Sigmoid colon (tissue), 6 donors: ENCODE measurements at regions not wholly inside any gene's neighbourhood (a gene's known extent, or its start where the extent isn't known, plus 50 kb on each side); places are given as distances from the start of the nearest gene placed in this dataset.

ENCODE experiments used
- DNase-seq: peaks from one replicate; pipeline ENCODE4 v3.0.0-alpha.2; 2019
- H3K27ac ChIP-seq, 4 donors: fragments of 200-600 bp; sonication (generic); one replicate each; pipeline ENCODE4 v1.5.1; 2016 to 2019; ENCODE audit warnings: mild to moderate bottlenecking in 1 of 4
- H3K27me3 ChIP-seq, 3 donors: fragments of 200-600 bp; sonication (generic); one replicate each; pipeline ENCODE4 v1.5.1; 2019; ENCODE audit warnings: mild to moderate bottlenecking in 1 of 3
- H3K36me3 ChIP-seq, 4 donors: fragments of 200-600 bp; sonication (generic); one replicate each; pipeline ENCODE4 v1.5.1; 2016 to 2019
- H3K4me1 ChIP-seq, 4 donors: fragments of 200-600 bp; sonication (generic); one replicate each; pipeline ENCODE4 v1.5.1; 2017 to 2019
- H3K4me3 ChIP-seq, 4 donors: fragments of 200-600 bp; sonication (generic); one replicate each; pipeline ENCODE4 v1.5.1; 2017 to 2019; ENCODE audit warnings: mild to moderate bottlenecking in 2 of 4, moderate library complexity in 1 of 4
- H3K9me3 ChIP-seq, 4 donors: fragments of 200-600 bp in 3 of 4; sonication (generic) in 3 of 4; one replicate each; pipeline versions ENCODE4 v1.5.1 to v1.6.1; 2013 to 2019
- EP300 ChIP-seq, 4 donors: sonication (generic); formaldehyde crosslinking; IDR thresholded peaks; one replicate each; pipeline ENCODE4 v1.6.1; 2017; ENCODE audit warnings: antibody characterized with exemption in 4 of 4
- POLR2A ChIP-seq, 2 donors: fragments of 450-650 bp; IDR thresholded peaks; one replicate each; pipeline ENCODE4 v1.6.1; 2016; ENCODE audit warnings: antibody characterized with exemption in 2 of 2, mild to moderate bottlenecking in 2 of 2, moderate library complexity in 2 of 2
- POLR2AphosphoS5 ChIP-seq, 4 donors: sonication (generic); formaldehyde crosslinking; IDR thresholded peaks; one replicate each; pipeline ENCODE4 v1.6.1; 2017; ENCODE audit warnings: antibody characterized with exemption in 4 of 4
- WGBS, 2 donors: extraction: QIAGEN DNeasy Blood & Tissue Kit; methylation state at CpG; one replicate each; pipeline ENCODE4 v1.1.7; 2013; 5-methylcytosine and 5-hydroxymethylcytosine counted together
- intact Hi-C: fragments of 100-400 bp; cut with DNase I; formaldehyde crosslinking; loops from one replicate; pipeline ENCODE4 v1.15.1; 2023
- TF ChIP-seq, protein P1 (sequence below), 4 experiments: fragments of 450-650 bp in 3 of 4; fragments of 200-600 bp in 1 of 4; IDR thresholded peaks; one replicate each; pipeline ENCODE4 v1.5.1; 2016 to 2019; ENCODE audit warnings: antibody characterized with exemption in 4 of 4, mild to moderate bottlenecking in 3 of 4, moderate library complexity in 2 of 4
- donor health status: healthy with polysubstance abuse.
- donor health status: healthy.

DNA sequence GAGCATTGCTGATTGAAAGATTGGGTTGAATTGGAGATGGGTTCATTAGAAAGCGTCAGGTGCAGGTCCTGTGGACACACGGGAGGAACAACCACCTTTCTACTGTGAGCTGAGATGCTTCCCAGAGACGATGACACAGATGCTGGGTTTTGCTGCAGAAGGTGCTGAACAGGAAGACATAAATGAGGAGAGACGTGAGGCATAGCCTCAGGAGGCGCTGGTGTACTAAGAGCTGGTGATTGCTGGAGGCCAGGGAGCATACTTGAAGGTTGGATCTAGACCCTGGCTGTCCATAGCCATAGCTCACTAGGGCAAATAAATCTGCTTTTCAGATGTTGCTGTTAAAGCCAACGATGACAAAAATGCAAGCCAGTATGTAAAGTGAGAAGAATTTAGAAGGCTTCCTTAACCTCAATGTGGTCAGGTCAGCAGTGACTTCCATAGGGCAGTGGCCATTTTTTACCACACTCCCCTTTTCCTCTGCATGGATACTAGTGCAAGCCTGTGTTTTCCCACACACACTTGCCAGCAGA, 153.7 kb downstream of the SOX11 start:
- intact Hi-C loops: no loop called here
- 73 to 75% methylated on average over 6 of the region's 6 CpGs for WGBS, 2 donors
- Histone ChIP-seq H3K27ac (no peak overlapping the region), H3K4me3 (no peak overlapping the region), H3K36me3 (no peaks in the 10 kb centered on the region), H3K9me3 (no peaks in the 10 kb centered on the region), H3K27me3 (no peaks in the 10 kb centered on the region), H3K4me1 (no peaks in the 10 kb centered on the region)
- TF ChIP-seq POLR2AphosphoS5 (IDR thresholded peaks at IDR 0.05) (no peak), EP300 (IDR thresholded peaks at IDR 0.05) (no peak), POLR2A (IDR thresholded peaks at IDR 0.05) (no peak)
- TF ChIP-seq, protein P1, sequence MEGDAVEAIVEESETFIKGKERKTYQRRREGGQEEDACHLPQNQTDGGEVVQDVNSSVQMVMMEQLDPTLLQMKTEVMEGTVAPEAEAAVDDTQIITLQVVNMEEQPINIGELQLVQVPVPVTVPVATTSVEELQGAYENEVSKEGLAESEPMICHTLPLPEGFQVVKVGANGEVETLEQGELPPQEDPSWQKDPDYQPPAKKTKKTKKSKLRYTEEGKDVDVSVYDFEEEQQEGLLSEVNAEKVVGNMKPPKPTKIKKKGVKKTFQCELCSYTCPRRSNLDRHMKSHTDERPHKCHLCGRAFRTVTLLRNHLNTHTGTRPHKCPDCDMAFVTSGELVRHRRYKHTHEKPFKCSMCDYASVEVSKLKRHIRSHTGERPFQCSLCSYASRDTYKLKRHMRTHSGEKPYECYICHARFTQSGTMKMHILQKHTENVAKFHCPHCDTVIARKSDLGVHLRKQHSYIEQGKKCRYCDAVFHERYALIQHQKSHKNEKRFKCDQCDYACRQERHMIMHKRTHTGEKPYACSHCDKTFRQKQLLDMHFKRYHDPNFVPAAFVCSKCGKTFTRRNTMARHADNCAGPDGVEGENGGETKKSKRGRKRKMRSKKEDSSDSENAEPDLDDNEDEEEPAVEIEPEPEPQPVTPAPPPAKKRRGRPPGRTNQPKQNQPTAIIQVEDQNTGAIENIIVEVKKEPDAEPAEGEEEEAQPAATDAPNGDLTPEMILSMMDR (IDR thresholded peaks at IDR 0.05): no peak
- DNase-seq: no peak

DNA sequence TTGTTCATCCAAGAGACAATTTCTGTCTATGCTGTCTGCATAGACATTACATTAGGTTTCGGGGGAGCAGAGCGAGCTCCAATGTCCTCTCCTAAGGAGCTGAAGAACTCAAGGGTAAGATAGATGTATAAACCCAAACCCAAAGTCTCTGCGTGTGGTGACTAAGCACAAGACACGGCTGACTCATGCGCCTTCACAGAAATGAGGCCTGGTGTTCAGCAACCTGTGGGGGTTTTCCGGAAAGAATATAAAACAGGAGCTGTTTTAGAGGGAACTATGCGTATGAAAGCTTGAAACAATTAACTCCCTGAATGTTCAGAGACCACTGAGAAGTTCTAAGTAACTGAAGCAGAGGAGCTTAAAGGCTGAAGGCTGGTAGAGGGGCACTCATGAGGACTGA, 154.7 kb downstream of the SOX11 start:
- H3K9me3 ChIP-seq: no peaks in the 10 kb centered on the region
- no peak overlapping the region for H3K4me3 ChIP-seq
- H3K36me3 ChIP-seq: no peaks in the 10 kb centered on the region
- H3K27ac ChIP-seq: no peak overlapping the region
- no peaks in the 10 kb centered on the region for H3K27me3 ChIP-seq
- no peaks in the 10 kb centered on the region for H3K4me1 ChIP-seq
- 94 to 95% methylated on average over 7 of the region's 7 CpGs for WGBS, 2 donors
- no peak for DNase-seq
- intact Hi-C loops: no loop called here
- TF ChIP-seq POLR2A (IDR thresholded peaks at IDR 0.05): no peak
- TF ChIP-seq EP300 (IDR thresholded peaks at IDR 0.05): no peak
- TF ChIP-seq POLR2AphosphoS5 (IDR thresholded peaks at IDR 0.05): no peak
- TF ChIP-seq, protein P1 (IDR thresholded peaks at IDR 0.05): no peak

DNA sequence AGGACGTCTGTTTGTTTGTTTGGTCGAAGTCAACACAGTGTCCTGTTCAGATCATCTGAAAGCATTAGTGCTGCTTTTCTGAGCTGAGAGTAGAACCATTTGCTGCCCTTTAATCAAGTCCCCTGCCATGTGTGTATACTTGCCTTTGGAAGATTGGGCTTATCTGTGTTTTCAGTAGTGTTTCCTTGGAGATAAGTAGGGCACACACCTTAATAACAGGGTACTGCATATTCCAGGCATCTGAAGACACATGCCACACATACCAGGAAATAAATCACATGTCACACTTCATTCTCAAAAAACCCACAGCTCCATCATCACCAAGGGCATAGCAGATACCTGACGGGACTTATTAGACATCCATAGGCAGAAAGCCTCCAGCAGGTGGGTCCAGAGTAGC, 157.4 kb downstream of the SOX11 start:
- intact Hi-C loops: no loop called here
- H3K36me3 ChIP-seq: no peaks in the 10 kb centered on the region
- no peaks in the 10 kb centered on the region for H3K4me1 ChIP-seq
- H3K4me3 ChIP-seq: no peak overlapping the region
- TF ChIP-seq, protein P1 (IDR thresholded peaks at IDR 0.05): no peak
- TF ChIP-seq POLR2A (IDR thresholded peaks at IDR 0.05): no peak
- TF ChIP-seq EP300 (IDR thresholded peaks at IDR 0.05): no peak
- no peak for TF ChIP-seq POLR2AphosphoS5 (IDR thresholded peaks at IDR 0.05)
- no peak overlapping the region for H3K27ac ChIP-seq
- no peak for DNase-seq
- no peaks in the 10 kb centered on the region for H3K9me3 ChIP-seq
- WGBS, 2 donors: 40 to 60% methylated on average over 3 of the region's 3 CpGs
- no peaks in the 10 kb centered on the region for H3K27me3 ChIP-seq

DNA sequence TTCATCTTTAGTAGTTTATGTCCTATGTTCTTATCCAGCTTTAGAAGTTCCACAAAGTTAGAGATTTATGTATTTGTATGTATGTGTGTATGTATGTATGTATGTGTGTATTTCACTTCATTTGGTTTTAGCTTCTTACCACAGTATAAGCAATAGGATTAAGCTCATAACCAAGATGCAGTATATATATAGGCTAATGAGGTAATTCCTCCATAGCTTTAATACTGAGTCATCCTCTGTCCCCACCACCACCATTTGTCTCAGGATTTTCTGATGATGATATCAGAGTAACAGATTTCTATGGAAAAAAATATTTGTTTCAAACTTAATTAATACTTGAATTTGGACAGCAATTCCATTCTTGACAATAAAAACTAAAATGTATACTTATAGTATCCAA, 159.2 kb downstream of the SOX11 start:
- Histone ChIP-seq H3K36me3 (no peaks in the 10 kb centered on the region), H3K27ac (no peak overlapping the region), H3K4me1 (no peaks in the 10 kb centered on the region), H3K4me3 (no peak overlapping the region), H3K27me3 (no peaks in the 10 kb centered on the region), H3K9me3 (no peaks in the 10 kb centered on the region)
- TF ChIP-seq, protein P1 (IDR thresholded peaks at IDR 0.05): no peak
- TF ChIP-seq EP300 (IDR thresholded peaks at IDR 0.05) (no peak), POLR2AphosphoS5 (IDR thresholded peaks at IDR 0.05) (no peak), POLR2A (IDR thresholded peaks at IDR 0.05) (no peak)
- intact Hi-C loops: no loop called here
- no peak for DNase-seq

DNA sequence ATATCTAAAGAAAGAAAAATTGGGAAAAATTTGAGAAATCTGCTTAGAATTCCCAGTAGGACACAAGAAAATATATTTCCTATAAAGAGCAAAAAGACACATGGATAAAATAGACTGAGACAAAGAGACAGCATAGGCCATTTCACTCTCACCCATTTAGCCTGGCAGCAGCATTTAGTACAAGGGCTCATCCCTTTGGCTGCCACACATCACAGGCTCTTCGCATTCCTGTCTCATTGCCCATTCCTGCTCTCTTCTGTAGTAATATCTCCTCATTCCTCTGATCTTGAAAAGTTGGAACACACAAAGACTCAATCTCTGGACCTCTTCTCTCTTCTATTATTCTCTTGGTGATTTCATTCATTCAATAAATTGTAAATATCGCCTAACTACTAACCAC, 162.6 kb downstream of the SOX11 start:
- Histone ChIP-seq H3K9me3 (no peaks in the 10 kb centered on the region), H3K27me3 (no peaks in the 10 kb centered on the region), H3K4me3 (no peak overlapping the region), H3K4me1 (no peaks in the 10 kb centered on the region), H3K27ac (no peak overlapping the region), H3K36me3 (no peaks in the 10 kb centered on the region)
- intact Hi-C loops: no loop called here
- WGBS, 2 donors: 92 to 97% methylated on average over 2 of the region's 2 CpGs
- TF ChIP-seq EP300 (IDR thresholded peaks at IDR 0.05) (no peak), POLR2AphosphoS5 (IDR thresholded peaks at IDR 0.05) (no peak), POLR2A (IDR thresholded peaks at IDR 0.05) (no peak)
- TF ChIP-seq, protein P1 (IDR thresholded peaks at IDR 0.05): no peak
- DNase-seq: no peak
